DMS 273 (cell line): ENCODE measurements at regions not wholly inside any gene's neighbourhood (a gene's known extent, or its start where the extent isn't known, plus 50 kb on each side); places are given as distances from the start of the nearest gene placed in this dataset.
"Not testable (repeated sequence)": the region's sequence is repeated elsewhere in the genome, so short reads cannot be mapped to it uniquely, and the experiment has no call there.

ENCODE experiments used
- DNase-seq: peaks from one replicate; lab custom pipeline; 2025; ENCODE audit not compliant: unreplicated experiment; lab: John Stamatoyannopoulos, UW

DNA sequence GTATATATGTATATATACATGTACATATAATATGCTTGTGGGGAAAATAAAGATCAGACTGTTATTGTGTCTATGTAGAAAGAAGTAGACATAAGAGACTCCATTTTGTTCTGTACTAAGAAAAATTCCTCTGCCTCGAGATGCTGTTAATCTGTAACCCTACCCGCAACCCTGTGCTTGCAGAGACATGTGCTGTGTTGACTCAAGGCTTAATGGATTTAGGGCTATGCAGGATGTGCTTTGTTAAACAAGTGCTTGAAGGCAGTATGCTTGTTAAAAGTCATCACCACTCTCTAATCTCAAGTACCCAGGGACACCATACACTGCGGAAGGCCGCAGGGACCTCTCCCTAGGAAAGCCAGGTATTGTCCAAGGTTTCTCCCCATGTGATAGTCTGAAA is 972.9 kb downstream of the GALC start:
- not testable (repeated sequence) for DNase-seq

DNA sequence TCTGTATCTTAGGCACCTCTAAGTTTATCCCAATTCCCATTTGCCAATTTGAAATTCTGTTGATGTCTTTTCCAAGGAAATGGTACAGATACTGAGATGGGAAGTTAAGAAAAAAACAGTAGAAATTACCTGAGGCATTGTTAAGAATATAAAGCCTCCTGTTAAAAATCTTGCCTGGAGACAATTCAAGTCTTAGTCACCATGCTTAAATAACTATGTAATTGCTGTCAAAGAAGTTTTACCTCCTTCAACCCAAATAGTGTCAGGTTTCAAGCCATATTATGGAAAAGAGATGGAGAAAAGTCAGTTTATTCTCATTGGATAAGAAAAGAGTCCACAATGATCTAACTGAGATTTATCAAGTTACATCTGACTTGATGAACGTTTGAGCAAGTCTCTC is 974.7 kb downstream of the GALC start:
- no peak for DNase-seq

DNA sequence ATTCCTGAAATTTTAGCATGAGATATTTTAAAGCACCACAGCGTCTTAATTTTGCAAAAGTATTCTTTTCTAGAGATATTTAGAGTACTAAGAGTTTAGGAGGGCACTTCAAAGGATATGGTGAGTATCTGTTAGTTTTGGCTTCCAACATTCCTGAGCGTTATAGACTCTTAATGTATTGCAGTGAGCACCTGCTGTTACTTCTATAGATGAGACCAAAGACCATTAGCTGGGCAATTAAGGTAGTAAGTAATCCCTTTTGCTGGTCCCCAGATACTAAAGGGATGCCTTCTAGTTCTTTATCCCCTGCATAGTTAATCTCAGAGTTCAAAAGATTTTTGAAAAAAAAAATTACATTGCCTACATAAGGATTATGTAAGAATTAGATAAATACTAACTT is 975.6 kb downstream of the GALC start:
- DNase-seq = no peak

DNA sequence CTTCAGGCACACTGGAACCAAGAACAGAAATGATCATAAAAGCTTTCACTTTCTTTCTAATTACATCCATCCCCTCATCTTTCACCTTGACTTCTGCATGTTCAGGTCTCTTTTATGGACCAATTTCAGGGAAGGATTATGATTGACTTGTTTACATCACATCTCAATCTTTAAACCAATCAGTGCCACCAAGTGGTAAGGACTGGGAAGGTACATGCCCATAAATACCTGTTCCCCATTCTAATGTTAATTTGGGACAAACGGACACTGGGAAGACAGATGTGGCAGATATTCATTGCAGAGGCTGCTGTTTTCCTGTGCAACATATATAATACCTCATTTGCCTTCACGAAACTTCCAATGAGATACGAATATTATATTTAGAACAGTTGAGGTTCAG is 978.1 kb downstream of the GALC start:
- peak; percentile 19 for DNase-seq

DNA sequence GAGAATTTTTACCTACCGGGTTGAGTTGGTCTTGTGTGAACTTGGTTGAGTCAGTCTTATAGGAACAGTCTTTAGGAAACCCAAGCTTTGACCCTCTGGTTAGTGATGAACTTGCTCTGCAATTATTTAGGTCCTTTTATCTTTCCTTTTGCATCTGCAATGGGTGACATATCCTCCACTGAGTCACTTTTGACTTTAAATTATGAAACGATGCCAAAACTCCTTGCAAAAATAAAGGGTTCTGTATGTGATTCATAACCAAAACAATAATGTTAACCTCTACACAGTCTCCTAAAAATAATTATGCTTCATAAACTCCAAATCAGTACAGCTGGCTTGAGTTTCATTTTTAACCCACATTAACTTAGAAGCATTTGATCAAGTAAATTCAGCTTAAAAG is 979.4 kb downstream of the GALC start:
- DNase-seq = no peak

DNA sequence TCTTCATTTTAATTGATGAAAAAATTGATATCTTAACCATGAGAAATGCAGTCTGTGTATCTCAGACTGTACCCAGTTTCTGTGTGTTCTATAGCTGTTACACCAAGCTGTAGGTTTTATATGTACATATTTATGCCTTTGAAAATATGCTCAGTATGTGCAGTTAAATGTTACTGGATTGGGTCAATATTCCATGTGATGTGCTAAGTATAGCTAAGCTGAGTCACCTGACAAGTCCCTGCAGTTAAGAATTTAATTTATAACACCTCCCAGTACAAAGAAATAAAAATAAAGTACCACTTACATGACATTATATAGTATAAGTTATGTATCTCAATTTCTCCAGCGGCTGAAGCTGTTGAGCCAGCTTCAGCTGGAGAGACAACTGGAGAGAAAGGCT is 984.0 kb downstream of the GALC start:
- no peak for DNase-seq

DNA sequence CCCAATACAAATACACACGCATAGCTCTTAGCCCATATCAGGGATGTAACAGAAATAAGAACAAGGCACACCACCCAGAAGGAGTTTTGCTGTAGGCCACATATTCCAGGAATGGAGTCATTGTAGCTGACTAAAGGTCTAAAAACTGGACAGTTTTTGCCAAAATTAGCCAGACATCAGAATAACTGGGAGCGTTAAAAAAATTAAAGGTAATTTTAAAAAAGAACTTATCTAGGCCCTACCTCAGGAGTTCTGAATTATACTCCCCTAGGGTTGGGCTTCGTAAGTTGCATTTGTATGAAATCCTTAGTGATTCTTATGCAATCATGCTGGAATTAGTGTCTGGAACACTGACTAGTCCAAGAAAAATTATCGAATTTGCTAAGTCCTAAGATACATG is 987.7 kb downstream of the GALC start:
- DNase-seq = no peak

DNA sequence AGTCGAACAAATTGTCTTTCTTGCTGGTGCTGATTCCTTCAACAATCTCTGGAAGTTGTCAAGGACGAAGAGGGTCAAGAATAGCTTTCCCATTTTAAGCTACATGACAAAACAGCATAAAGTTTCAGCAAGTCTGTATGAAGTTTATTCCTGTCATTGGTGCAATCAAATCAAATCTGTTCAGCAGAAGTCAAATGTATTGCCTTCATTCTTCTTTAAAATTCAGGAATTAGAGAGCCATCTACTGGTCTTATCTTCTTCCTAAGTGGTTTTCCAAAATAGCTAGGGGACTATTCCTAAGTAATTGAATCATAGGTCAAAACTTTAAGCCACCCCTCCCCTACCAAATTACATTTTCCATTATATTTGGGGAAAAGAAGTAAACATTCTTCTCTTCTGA is 990.2 kb downstream of the GALC start:
- peak; percentile 8 for DNase-seq

DNA sequence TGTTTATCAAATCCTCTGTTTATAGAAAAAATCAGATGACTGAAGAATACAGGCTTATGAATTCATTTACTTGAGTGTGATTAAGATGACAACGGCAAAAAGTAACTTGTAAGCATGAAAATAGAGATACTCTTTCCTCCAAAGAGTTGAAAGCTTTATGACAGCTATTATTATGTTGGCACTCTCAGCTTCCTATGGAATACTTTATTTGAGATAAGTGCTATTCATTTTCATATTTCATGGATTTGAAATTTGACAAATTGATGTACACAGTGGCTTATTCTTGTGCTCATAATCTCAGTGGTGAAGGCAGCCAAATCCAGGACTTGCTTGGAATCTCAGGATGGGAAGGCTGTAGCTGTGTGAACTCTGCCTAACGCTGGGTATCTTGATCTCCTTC is 991.6 kb downstream of the GALC start:
- DNase-seq = no peak

DNA sequence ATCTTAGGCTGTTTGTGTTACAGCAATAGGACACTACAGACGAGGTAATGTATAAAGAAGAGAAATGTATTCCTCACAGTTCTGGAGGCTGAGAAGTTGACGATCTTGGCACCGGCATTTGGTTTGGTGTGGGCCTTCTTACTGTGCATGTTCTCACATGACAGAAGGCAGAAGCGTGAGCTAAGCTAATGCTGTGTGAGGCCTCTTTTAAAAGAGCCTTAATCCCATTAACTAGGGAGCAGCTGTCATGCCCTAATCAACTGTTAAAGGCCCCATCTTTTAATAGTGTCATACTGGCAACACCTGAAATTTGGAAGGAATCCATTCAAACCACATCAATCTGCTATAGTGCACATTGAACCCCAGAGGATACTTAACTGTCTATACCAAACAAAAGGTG is 992.9 kb downstream of the GALC start:
- peak; percentile 72 for DNase-seq

DNA sequence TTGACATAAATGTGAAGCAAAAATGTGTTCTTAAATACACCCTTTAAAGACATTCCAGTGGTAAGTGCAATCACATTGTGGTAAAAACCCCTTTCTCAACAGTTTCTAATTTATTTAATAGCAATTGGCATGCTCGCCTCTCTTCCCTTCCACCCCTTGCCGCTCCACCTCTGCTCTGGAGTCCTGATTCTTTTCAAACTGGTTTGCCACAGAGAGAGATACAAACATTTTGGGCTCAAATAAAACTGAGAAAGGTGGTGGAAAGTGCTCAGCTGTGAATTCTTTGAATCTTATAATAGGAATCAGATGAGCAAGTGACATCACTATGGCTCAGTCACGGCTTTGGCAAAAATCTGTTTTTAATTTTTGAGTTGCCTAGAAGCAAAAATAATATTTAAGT is 993.9 kb downstream of the GALC start:
- no peak for DNase-seq

DNA sequence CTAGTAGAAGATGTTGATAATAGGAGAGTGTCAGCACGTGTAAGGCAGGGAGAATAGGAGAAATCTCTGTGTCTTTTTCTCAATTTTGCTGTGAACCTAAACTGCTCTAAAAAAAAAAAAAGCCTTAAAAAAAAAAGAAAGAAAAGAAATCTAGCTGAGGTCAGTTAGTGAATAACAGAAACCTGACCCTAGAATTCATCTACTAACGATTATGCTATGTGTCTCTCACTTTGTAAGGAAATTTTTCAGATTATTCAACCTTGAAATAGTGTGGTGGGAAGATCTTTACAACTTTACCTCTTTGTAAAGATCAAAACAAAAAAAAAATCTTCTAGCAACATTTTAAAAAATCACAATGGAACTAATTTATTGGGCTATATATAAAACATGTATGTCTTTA is 995.7 kb downstream of the GALC start:
- DNase-seq = no peak

DNA sequence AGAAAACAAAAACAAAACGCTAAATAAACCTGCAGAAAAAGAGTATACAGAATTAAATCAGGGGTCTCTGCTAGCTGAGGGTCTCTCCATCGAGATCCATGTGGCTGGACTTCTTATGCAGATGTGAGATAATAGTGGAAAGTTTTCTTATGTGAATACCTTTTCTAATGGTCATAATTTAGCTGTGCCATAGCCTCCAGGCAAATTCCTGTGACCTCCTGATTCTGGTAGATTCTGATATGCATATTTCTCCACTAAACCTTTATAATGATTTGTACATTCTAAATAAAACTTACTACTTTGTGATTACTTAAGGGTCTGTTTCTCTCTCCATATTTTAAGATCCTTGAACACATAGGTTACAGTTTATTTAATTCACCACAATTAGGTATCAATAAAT is 1002.6 kb downstream of the GALC start:
- no peak for DNase-seq

DNA sequence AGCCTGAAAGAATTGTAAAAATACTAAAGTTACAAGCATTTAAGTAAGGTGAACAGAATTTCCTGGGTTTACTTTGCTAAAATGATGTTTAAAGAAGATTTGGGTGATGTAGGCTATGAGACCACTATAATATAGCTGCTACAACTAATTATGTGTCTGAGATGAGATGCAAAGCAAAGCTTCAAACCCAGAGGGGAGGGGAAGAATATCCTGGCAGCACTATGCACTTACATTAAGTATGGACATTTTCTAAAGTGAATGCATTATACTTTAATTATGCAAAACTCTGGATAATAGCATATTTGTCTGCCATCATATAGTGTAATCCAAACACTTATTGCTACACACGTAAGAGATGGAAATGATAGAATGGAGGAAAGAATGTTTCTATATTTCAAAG is 1003.7 kb downstream of the GALC start:
- DNase-seq = no peak

DNA sequence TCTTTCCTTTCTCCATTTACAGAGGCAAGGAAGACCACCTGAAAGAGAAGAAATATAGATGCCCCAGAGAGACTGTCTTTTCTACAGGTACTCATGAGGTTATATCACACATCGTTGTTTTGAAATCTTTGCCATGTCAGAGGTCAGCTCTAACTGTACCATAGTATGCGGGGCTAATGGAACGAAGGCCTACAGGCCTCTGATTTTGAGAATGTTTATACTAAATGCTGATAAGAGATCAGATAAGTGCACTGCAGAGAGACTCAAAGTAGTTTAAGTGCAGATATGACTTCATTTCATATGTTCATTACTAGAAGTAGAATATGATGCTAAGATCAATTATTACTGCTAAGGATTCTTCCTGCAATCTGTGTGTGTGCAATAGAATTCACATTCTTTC is 1005.0 kb downstream of the GALC start:
- no peak for DNase-seq

DNA sequence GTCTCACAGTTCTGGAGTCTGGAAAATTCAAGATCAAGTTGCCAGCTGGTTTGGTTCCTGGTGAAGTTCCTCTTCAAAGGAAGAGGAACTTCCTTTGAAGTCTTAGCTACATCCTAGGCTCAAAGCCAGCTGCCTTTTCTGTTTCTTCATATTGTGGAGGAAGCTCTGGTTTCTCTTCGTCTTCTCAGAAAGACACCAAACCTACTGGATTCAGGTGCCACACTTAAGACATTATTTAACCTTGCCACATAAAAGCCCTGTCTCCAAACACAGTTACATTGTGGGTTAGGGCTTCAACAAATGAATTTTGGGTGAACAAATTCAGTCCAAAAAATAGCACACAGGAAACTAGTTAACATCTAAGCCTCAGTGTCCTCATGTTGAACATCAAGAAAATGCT is 1019.8 kb downstream of the GALC start:
- DNase-seq = no peak

DNA sequence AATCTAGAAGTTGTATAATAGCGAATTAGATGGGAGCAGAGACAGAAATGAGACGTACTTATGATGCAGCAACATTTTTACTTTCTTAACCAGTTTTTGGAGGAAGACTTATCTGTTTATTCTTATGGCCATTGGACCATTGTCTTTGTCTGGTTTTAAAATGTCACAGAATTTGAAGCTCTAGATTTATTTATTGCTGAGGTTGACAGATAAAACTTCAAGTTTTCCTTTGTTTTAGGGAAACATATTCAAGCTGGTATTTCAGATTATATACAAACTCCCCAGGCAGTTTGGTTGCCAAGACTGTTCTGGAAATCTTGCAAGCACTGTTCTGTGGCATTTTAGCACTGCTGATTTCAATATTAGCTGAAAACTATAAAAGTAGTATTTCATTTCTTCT is 1021.7 kb downstream of the GALC start:
- DNase-seq = no peak

DNA sequence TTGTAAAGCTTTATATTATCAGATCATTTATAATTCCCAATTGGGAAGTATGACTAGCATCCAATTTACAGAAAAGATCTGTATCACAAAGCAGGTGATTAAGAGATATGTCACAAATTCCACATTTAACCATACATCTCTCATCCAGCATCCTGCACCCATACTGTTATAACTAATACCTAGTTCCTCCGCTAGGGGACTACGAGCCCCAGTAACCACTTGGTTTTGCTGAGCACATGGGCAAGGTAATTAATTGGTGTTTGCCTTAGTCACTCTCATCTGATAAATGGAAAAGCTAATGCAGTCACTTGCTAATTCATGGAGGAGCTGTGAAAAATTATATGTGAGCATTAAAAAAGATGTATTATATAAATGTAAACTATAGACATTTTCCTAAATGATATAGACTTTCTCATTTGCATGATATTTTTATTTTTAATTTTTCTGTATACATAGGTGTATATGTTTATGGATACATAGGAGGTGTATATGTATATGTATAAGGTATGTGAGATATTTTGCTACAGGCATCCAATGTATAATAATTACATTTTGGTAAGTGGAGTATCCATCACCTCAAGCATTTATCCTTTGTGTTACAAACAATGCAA is 1031.8 kb downstream of the GALC start:
- DNase-seq = peak; percentile 23

DNA sequence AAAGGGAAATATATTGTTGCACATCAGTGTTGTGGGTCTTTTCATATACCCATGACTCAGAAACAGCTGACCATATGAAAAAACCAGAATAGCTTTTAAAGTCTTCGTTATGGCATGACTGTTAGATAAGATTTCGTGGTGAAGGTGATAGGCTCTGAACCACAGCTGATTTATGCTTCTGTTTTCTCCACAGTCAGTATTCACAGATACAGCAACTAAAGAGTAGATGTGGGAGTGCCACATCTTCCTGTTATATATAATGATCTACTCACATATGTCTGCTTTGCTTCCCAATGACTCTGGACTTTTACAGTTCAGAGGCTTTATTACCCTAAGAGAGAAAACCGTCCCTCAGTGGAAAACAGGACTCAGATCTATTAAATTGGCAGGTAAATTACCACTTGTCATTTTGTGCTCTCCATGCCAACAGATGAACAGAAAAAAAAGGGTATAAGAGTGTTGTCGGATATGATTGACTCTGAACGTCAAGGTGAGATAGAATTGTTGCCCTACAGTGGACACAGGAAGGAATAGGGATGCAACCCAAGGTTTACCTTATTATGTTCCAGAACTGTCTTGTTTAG is 1037.1 kb downstream of the GALC start:
- no peak for DNase-seq

DNA sequence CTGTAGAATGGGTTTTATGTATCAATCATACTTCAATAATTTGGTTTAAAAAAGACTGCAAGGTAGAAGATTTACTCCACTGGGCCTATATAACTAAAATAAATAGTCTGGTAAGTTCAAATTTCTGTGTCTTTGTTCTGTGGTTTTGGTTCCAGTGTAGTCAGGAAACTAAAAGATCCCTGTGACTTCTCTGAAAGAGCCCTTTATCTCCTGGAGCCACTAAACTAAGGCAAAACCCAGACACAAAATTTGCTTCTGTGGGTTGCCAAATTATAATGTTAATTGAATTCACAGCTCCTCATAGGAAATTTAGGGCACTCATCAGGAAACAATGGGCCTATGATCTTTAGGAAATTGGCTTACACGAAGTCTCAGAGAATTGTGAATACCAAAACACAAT is 1038.4 kb downstream of the GALC start:
- no peak for DNase-seq

DNA sequence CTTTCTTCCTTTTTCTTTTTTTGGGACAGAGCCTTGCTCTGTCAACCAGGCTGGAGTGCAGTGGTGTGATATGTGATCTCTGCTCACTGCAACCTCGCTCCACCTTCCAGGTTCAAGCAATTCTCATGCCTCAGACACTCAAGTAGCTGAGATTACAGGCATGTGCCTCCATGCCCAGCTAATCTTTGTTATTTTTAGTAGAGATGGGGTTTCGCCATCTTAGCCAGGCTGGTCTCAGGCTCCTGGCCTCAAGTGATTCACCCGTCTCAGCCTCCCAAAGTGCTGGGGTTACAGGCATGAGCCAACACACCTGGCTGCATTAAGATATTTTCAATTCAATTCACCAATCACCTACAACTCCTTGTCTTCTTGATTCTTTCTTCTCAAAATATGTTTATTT is 1046.5 kb downstream of the GALC start:
- no peak for DNase-seq

DNA sequence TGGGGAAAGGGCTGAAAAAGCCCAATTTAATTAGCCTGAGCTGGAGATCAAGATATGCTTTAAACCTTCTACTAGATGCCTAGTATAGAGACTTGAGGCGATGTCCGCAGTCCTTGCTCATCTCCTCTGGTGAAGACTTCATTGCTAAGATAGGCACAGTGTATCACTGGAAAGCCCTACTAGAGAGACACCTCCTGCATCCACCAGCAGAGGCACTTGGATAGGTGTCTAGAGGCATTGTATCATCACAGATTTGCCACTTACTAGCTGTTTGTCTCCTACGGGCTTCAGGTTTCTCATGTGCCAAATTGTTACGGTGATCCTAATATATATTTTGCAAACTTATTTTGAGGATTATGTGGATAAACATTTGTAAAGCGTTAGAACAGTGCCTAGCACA is 1048.5 kb downstream of the GALC start:
- DNase-seq = no peak
